K562 (cell line): ENCODE measurements at regions not wholly inside any gene's neighbourhood (a gene's known extent, or its start where the extent isn't known, plus 50 kb on each side); places are given as distances from the start of the nearest gene placed in this dataset.

ENCODE experiments used
- ATAC-seq: fragments of 200-7000 bp; cut with Tn5 transposase; 3 replicates; pipeline ENCODE4 v1.9.1; 2020; ENCODE audit warnings: moderate library complexity
- BruUV-seq: library from RNA; stranded (reverse); fragments of 400-500 nt; replicated peaks from 2 replicates; lab custom pipeline; 2021; lab: Mats Ljungman, UMichigan
- CTCF ChIA-PET: fragments of 300-600 bp; formaldehyde crosslinking; extraction: SDS; loops from one replicate; lab custom pipeline; 2021; ENCODE audit warnings: low intra/inter-chr PET ratio; lab: Yijun Ruan, JAX
- POLR2A ChIA-PET: fragments of 300-600, 350-650 bp; sonication (Branson Sonifier 250); formaldehyde crosslinking; extraction: SDS; loops from one replicate; lab custom pipeline; 2021; ENCODE audit warnings: antibody characterized with exemption, inconsistent platforms; lab: Yijun Ruan, JAX
- DNase-seq, 4 experiments: peaks; one replicate each; pipeline versions ENCODE4 v3.0.0 to v3.0.0-alpha.2; 2011 to 2018; ENCODE audit warnings: low spot score in 3 of 4, mixed read lengths in 3 of 4; ENCODE audit errors: extremely low read depth in 1 of 4
- FAIRE-seq: peaks from 2 replicates; lab custom pipeline; 2011; peaks lifted over from hg19 to GRCh38; lab: Jason Lieb, UNC
- H2AFZ ChIP-seq: 2 replicates; pipeline ENCODE4 v1.6.0; 2011; ENCODE audit warnings: low read depth, low read length, control low read depth, inconsistent platforms
- H3K27ac ChIP-seq: fragments of 200-600 bp; 3 replicates; pipeline ENCODE4 v1.8.0; 2011; ENCODE audit warnings: low read depth, mild to moderate bottlenecking, control low read depth, inconsistent platforms, low read length, moderate library complexity, mixed read lengths; ENCODE audit errors: extremely low read depth
- H3K27me3 ChIP-seq, 2 experiments: fragments of 300-600 bp in 1 of 2; 2 replicates in 1 of 2; 3 replicates in 1 of 2; pipeline versions ENCODE4 v1.6.0 to v1.8.0; 2011; ENCODE audit warnings: inconsistent platforms in 2 of 2, low read length in 2 of 2, mild to moderate bottlenecking in 1 of 2, mixed read lengths in 1 of 2, moderate library complexity in 1 of 2; ENCODE audit not compliant: control insufficient read depth in 2 of 2, insufficient read depth in 2 of 2
- H3K36me3 ChIP-seq: fragments of 300-600 bp; 3 replicates; pipeline ENCODE4 v1.8.0; 2011; ENCODE audit warnings: mild to moderate bottlenecking, low read length, inconsistent platforms; ENCODE audit not compliant: control insufficient read depth, insufficient read depth
- H3K4me1 ChIP-seq, 2 experiments: fragments of 200-600 bp in 1 of 2; replicated peaks in 1 of 2; 2 replicates in 1 of 2; 3 replicates in 1 of 2; pipeline versions ENCODE4 v1.5.1 to v1.8.0; 2011; ENCODE audit warnings: inconsistent platforms in 2 of 2, low read length in 2 of 2, mild to moderate bottlenecking in 1 of 2, mixed read lengths in 1 of 2, moderate library complexity in 1 of 2; ENCODE audit not compliant: control insufficient read depth in 2 of 2, insufficient read depth in 2 of 2
- H3K4me2 ChIP-seq: 2 replicates; pipeline ENCODE4 v1.6.1; 2011; ENCODE audit warnings: low read length, control low read depth, inconsistent platforms, mixed read lengths; ENCODE audit not compliant: insufficient read depth
- H3K4me3 ChIP-seq: fragments of 200-600 bp; sonication (generic), shearing (Covaris generic); 2 replicates; pipeline ENCODE4 v1.5.1; 2016; ENCODE audit warnings: control low read depth, inconsistent platforms
- H3K79me2 ChIP-seq: fragments of 200-600 bp; 3 replicates; pipeline ENCODE4 v1.8.0; 2011; ENCODE audit warnings: low read length, inconsistent platforms; ENCODE audit not compliant: control insufficient read depth, insufficient read depth
- H3K9ac ChIP-seq, 2 experiments: 2 replicates each; pipeline versions ENCODE4 v1.6.0 to v1.6.1; 2011; ENCODE audit warnings: low read depth in 2 of 2, low read length in 2 of 2, control low read depth in 1 of 2, inconsistent platforms in 1 of 2, mild to moderate bottlenecking in 1 of 2, mixed read lengths in 1 of 2; ENCODE audit not compliant: insufficient read depth in 1 of 2
- H3K9me1 ChIP-seq: one replicate; pipeline ENCODE4 v1.6.0; 2011; ENCODE audit warnings: inconsistent platforms, mild to moderate bottlenecking, low read length, moderate library complexity; ENCODE audit not compliant: control insufficient read depth, insufficient read depth
- H3K9me3 ChIP-seq: replicated peaks from 2 replicates; pipeline ENCODE4 v1.5.1; 2011; ENCODE audit warnings: low read depth, low read length, inconsistent platforms; ENCODE audit not compliant: control insufficient read depth, insufficient read depth
- H4K20me1 ChIP-seq: replicated peaks from 2 replicates; pipeline ENCODE4 v1.6.1; 2011; ENCODE audit warnings: low read length, inconsistent platforms, mixed read lengths; ENCODE audit not compliant: control insufficient read depth, insufficient read depth
- ADNP ChIP-seq: fragments of 200-800 bp; sonication (Bioruptor generic); IDR thresholded peaks from 2 replicates; pipeline ENCODE4 v1.6.1; 2016; ENCODE audit warnings: missing genetic modification characterization, missing compliant biosample characterization
- CEBPZ ChIP-seq: fragments of 150-350 bp; IDR thresholded peaks from 2 replicates; pipeline ENCODE4 v1.6.1; 2014; ENCODE audit warnings: low read depth, mild to moderate bottlenecking, low read length, borderline replicate concordance
- HES1 ChIP-seq: fragments of 450-650 bp; IDR thresholded peaks from 2 replicates; pipeline ENCODE4 v1.6.1; 2016; ENCODE audit warnings: low read depth, mild to moderate bottlenecking, moderate library complexity
- IFI16 ChIP-seq: fragments of 250-450 bp; sonication (Bioruptor Pico); IDR thresholded peaks from 2 replicates; pipeline ENCODE4 v2.1.2; 2022; ENCODE audit warnings: mild to moderate bottlenecking, inconsistent platforms
- NFIX ChIP-seq: fragments of 250-450 bp; sonication (Bioruptor Pico); IDR thresholded peaks from 2 replicates; pipeline ENCODE4 v1.4.0; 2020; ENCODE audit warnings: low read depth, mild to moderate bottlenecking, moderate library complexity
- PRPF4 ChIP-seq: fragments of 200-400 bp; formaldehyde crosslinking; IDR thresholded peaks from one replicate; pipeline ENCODE4 v1.6.1; 2017; ENCODE audit warnings: low read length, low read depth, mild to moderate bottlenecking; ENCODE audit not compliant: insufficient read depth, poor library complexity, severe bottlenecking
- RUNX1 ChIP-seq: sonication (generic); IDR thresholded peaks from 2 replicates; pipeline ENCODE4 v1.6.1; 2016; ENCODE audit warnings: antibody characterized with exemption, low read depth
- SNIP1 ChIP-seq: fragments of 450-650 bp; IDR thresholded peaks from 2 replicates; pipeline ENCODE4 v1.7.1; 2017; ENCODE audit warnings: low read depth, mild to moderate bottlenecking
- SPI1 ChIP-seq: IDR thresholded peaks from 2 replicates; pipeline ENCODE4 v1.6.1; 2011; ENCODE audit warnings: low read depth, low read length, control low read depth, borderline replicate concordance
- ZKSCAN3 ChIP-seq: fragments of 250-450 bp; sonication (Bioruptor Pico); IDR thresholded peaks from 2 replicates; pipeline ENCODE4 v1.4.0; 2020
- ZKSCAN8 ChIP-seq: fragments of 200-800 bp; sonication (Bioruptor generic); IDR thresholded peaks from 2 replicates; pipeline ENCODE4 v1.6.1; 2016; ENCODE audit warnings: missing genetic modification characterization, missing compliant biosample characterization
- ZNF133 ChIP-seq: fragments of 250-450 bp; sonication (Bioruptor Pico); IDR thresholded peaks from 2 replicates; pipeline ENCODE4 v1.4.0; 2020; ENCODE audit warnings: mild to moderate bottlenecking
- WGBS: fragments of 100-300 bp; shearing (Covaris generic); methylation state at CpG from one replicate; pipeline ENCODE4 v1.1.6; 2016; ENCODE audit warnings: low coverage, mixed read lengths; ENCODE audit not compliant: insufficient coverage; ENCODE audit errors: missing lambda C conversion rate; 5-methylcytosine and 5-hydroxymethylcytosine counted together
- in situ Hi-C: fragments of 300-500 bp; cut with MboI; formaldehyde crosslinking; loops from 4 replicates; pipeline ENCODE4 v1.15.0; 2018; ENCODE audit warnings: inconsistent platforms, mixed read lengths
- intact Hi-C: fragments of 100-400 bp; cut with micrococcal nuclease; formaldehyde crosslinking; loops from 2 replicates; pipeline ENCODE4 v1.14.2; 2022
- TF ChIP-seq, protein P1 (sequence below): sonication (generic); formaldehyde crosslinking; IDR thresholded peaks from 2 replicates; pipeline ENCODE4 v1.8.0; 2022; ENCODE audit warnings: mild to moderate bottlenecking, missing genetic modification reagents

DNA sequence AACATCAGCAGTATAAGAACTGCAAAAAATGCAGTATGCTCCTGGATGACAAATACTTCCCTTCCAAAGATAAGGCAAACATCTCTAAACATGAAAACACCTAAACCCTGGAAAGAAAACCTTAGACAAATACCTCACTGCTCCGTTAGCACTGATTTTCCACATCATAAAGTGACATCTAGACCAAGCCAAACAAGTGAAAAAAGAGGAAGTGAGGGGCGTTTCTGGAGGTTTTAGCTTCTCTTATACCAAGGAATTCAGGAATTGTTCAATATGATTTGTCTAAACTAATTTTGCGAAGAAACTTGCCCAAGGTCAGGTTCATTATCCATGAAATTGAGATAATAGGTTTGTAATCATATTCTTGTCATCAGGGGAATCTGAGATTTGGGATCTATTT lies 279.7 kb downstream of the ADRA2A start:
- H3K4me3 ChIP-seq, result no peak overlapping the region
- no peak overlapping the region for H3K27ac ChIP-seq
- no peaks in the 10 kb centered on the region for H3K9me3 ChIP-seq
- no peak overlapping the region for H3K9ac ChIP-seq
- no peak overlapping the region for H2AFZ ChIP-seq
- no peaks in the 10 kb centered on the region for H3K9me1 ChIP-seq
- H3K4me2 ChIP-seq, result no peak overlapping the region
- H3K27me3 ChIP-seq, result no peaks in the 10 kb centered on the region
- BruUV-seq, result no TSS peak
- no peaks in the 10 kb centered on the region for H4K20me1 ChIP-seq
- ATAC-seq (no peak), FAIRE-seq (no peak), DNase-seq (no peak)
- intact Hi-C loops, result no loop called here
- H3K79me2 ChIP-seq, result no peaks in the 10 kb centered on the region
- TF ChIP-seq CEBPZ (no peak), SPI1 (peak; percentile 46; the same call in 1 of the 2 replicates)
- 0% methylated on average over 3 of the region's 3 CpGs for WGBS
- H3K4me1 ChIP-seq, result no peaks in the 10 kb centered on the region
- ChIA-PET CTCF (no interaction called here), POLR2A (no interaction called here)
- H3K36me3 ChIP-seq, result no peaks in the 10 kb centered on the region
- in situ Hi-C loops, result no loop called here

DNA sequence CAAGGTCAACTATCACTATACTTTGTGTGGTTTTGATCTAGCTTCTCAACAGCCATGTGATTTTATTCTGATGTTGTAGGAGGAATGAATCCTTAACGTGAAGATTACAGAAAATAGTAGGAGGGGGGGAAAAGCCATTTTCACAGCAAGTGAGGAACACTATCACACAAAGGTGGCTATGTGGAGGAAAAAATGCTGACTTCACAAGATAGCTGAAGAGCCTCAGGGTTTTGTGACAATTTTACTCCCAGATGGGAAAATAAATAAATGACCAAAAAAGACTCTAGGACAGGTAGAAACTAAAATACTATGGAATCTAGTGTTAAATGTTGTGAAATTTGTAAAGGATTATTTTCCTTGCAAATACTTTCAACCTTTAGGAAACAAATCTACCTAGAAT lies 281.0 kb downstream of the ADRA2A start:
- H3K4me1 ChIP-seq, result no peaks in the 10 kb centered on the region
- CTCF ChIA-PET, result no interaction called here
- in situ Hi-C loops, result no loop called here
- no peak for ATAC-seq
- no peaks in the 10 kb centered on the region for H3K36me3 ChIP-seq
- no peak overlapping the region for H3K4me3 ChIP-seq
- H2AFZ ChIP-seq, result no peak overlapping the region
- H3K4me2 ChIP-seq, result no peak overlapping the region
- WGBS, result 0% methylated on average over 1 of the region's 1 CpG
- no peaks in the 10 kb centered on the region for H3K9me3 ChIP-seq
- no peaks in the 10 kb centered on the region for H3K79me2 ChIP-seq
- no peaks in the 10 kb centered on the region for H3K9me1 ChIP-seq
- FAIRE-seq, result no peak
- H3K9ac ChIP-seq, result no peak overlapping the region
- H4K20me1 ChIP-seq, result no peaks in the 10 kb centered on the region
- no peak overlapping the region for H3K27ac ChIP-seq
- POLR2A ChIA-PET, result no interaction called here
- DNase-seq, result no peak
- intact Hi-C loops, result no loop called here
- no peaks in the 10 kb centered on the region for H3K27me3 ChIP-seq
- BruUV-seq, result no TSS peak
- TF ChIP-seq ZKSCAN8 (CRISPR knock-in tag) (no peak), HES1 (no peak), RUNX1 (no peak), ZNF133 (CRISPR knock-in tag) (no peak), ADNP (tag) (no peak), NFIX (no peak), PRPF4 (no peak), IFI16 (CRISPR knock-in tag) (no peak), ZKSCAN3 (CRISPR knock-in tag) (no peak), SNIP1 (no peak)
- TF ChIP-seq, protein P1, sequence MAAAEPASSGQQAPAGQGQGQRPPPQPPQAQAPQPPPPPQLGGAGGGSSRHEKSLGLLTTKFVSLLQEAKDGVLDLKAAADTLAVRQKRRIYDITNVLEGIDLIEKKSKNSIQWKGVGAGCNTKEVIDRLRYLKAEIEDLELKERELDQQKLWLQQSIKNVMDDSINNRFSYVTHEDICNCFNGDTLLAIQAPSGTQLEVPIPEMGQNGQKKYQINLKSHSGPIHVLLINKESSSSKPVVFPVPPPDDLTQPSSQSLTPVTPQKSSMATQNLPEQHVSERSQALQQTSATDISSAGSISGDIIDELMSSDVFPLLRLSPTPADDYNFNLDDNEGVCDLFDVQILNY (CRISPR knock-in tag), result no peak
